SK-N-SH (cell line): ENCODE measurements at regions not wholly inside any gene's neighbourhood (a gene's known extent, or its start where the extent isn't known, plus 50 kb on each side); places are given as distances from the start of the nearest gene placed in this dataset.

Experiments
- CTCF ChIA-PET: fragments of 300-600, 350-600 bp; formaldehyde crosslinking; extraction: SDS; loops from one replicate; lab custom pipeline; 2021; lab: Yijun Ruan, JAX
- POLR2A ChIA-PET: fragments of 350-600 bp; sonication (Branson Sonifier 250); formaldehyde crosslinking; extraction: SDS; loops from one replicate; lab custom pipeline; 2020; ENCODE audit warnings: antibody characterized with exemption, inconsistent platforms; lab: Yijun Ruan, JAX
- DNase-seq: peaks from one replicate; pipeline ENCODE4 v3.0.0; 2012
- H2AFZ ChIP-seq: fragments of 200-600 bp; sonication (generic); 2 replicates; pipeline ENCODE4 v1.8.1; 2016; ENCODE audit warnings: antibody characterized with exemption, mild to moderate bottlenecking, low read depth
- H3F3A ChIP-seq: fragments of 200-600 bp; sonication (generic); replicated peaks from 2 replicates; pipeline ENCODE3; 2016; ENCODE audit warnings: antibody characterized with exemption, mild to moderate bottlenecking; ENCODE audit not compliant: insufficient read depth
- H3K27ac ChIP-seq, 2 experiments: fragments of 200-500 bp in 1 of 2; fragments of 200-600 bp in 1 of 2; sonication (Bioruptor generic) in 1 of 2; sonication (generic), shearing (Covaris generic) in 1 of 2; 2 replicates each; pipeline versions ENCODE4 v1.5.1 to v1.6.1; 2014 to 2016; ENCODE audit warnings: low read depth in 2 of 2, inconsistent platforms in 1 of 2, low read length in 1 of 2, mild to moderate bottlenecking in 1 of 2, mixed read lengths in 1 of 2
- H3K27me3 ChIP-seq: fragments of 200-600 bp; sonication (generic), shearing (Covaris generic); 2 replicates; pipeline ENCODE4 v1.6.1; 2016; ENCODE audit warnings: mixed run types; ENCODE audit not compliant: insufficient read depth
- H3K36me3 ChIP-seq, 2 experiments: fragments of 200-500 bp in 1 of 2; fragments of 200-600 bp in 1 of 2; sonication (Bioruptor generic) in 1 of 2; sonication (generic) in 1 of 2; replicated peaks in 1 of 2; 2 replicates each; pipeline versions ENCODE3 to v1.5.1; 2014 to 2016; ENCODE audit warnings: low read length in 1 of 2, mild to moderate bottlenecking in 1 of 2; ENCODE audit not compliant: insufficient read depth in 2 of 2, control insufficient read depth in 1 of 2
- H3K4me1 ChIP-seq, 2 experiments: fragments of 200-500 bp in 1 of 2; fragments of 200-600 bp in 1 of 2; sonication (Bioruptor generic) in 1 of 2; sonication (generic), shearing (Covaris generic) in 1 of 2; 2 replicates each; pipeline versions ENCODE4 v1.5.1 to v1.6.1; 2014 to 2016; ENCODE audit warnings: low read depth in 1 of 2, low read length in 1 of 2, mixed run types in 1 of 2; ENCODE audit not compliant: insufficient read depth in 2 of 2, control insufficient read depth in 1 of 2
- H3K4me2 ChIP-seq: fragments of 200-600 bp; sonication (generic), shearing (Covaris generic); 2 replicates; pipeline ENCODE4 v1.6.1; 2017; ENCODE audit warnings: mixed run types
- H3K4me3 ChIP-seq, 2 experiments: fragments of 200-500 bp in 1 of 2; fragments of 200-600 bp in 1 of 2; sonication (Bioruptor generic) in 1 of 2; sonication (generic), shearing (Covaris generic) in 1 of 2; 2 replicates each; pipeline versions ENCODE4 v1.5.1 to v1.8.1; 2014 to 2016; ENCODE audit warnings: low read depth in 2 of 2, inconsistent platforms in 1 of 2, low read length in 1 of 2, mild to moderate bottlenecking in 1 of 2, mixed read lengths in 1 of 2, moderate library complexity in 1 of 2
- H3K79me2 ChIP-seq: fragments of 200-600 bp; sonication (generic); 2 replicates; pipeline ENCODE4 v1.8.1; 2017; ENCODE audit warnings: mild to moderate bottlenecking; ENCODE audit not compliant: insufficient read depth
- H3K9ac ChIP-seq: fragments of 200-600 bp; sonication (generic); 2 replicates; pipeline ENCODE4 v1.6.1; 2017; ENCODE audit warnings: mixed run types
- H3K9me2 ChIP-seq: fragments of 200-600 bp; sonication (generic); 2 replicates; pipeline ENCODE4 v1.6.1; 2017; ENCODE audit warnings: mixed run types
- H3K9me3 ChIP-seq: fragments of 200-600 bp; sonication (generic); 2 replicates; pipeline ENCODE4 v1.6.1; 2017; ENCODE audit warnings: mixed run types, mild to moderate bottlenecking, moderate library complexity
- H4K20me1 ChIP-seq: fragments of 200-600 bp; sonication (generic); 2 replicates; pipeline ENCODE4 v1.6.1; 2017; ENCODE audit warnings: mild to moderate bottlenecking, mixed run types; ENCODE audit not compliant: insufficient read depth
- CHD2 ChIP-seq: fragments of 150-350 bp; IDR thresholded peaks from 2 replicates; pipeline ENCODE4 v1.6.1; 2018; ENCODE audit warnings: low read length; ENCODE audit not compliant: partially characterized antibody
- ELF1 ChIP-seq: IDR thresholded peaks from 2 replicates; pipeline ENCODE4 v1.4.0; 2012
- EZH2phosphoT487 ChIP-seq: fragments of 200-600 bp; sonication (generic); IDR thresholded peaks from 2 replicates; pipeline ENCODE4 v1.6.1; 2017; ENCODE audit warnings: low read depth, mixed run types, mild to moderate bottlenecking, antibody characterized with exemption, moderate library complexity, borderline replicate concordance
- FOXJ3 ChIP-seq: sonication (generic); formaldehyde crosslinking; IDR thresholded peaks from 2 replicates; pipeline ENCODE4 v1.5.1; 2020; ENCODE audit warnings: mild to moderate bottlenecking, missing genetic modification reagents
- FOXM1 ChIP-seq: IDR thresholded peaks from 2 replicates; pipeline ENCODE4 v1.4.0; 2012; ENCODE audit warnings: low read depth, mild to moderate bottlenecking
- GATA2 ChIP-seq: sonication (generic); formaldehyde crosslinking; IDR thresholded peaks from 2 replicates; pipeline ENCODE4 v1.5.0; 2020; ENCODE audit warnings: mild to moderate bottlenecking, missing genetic modification reagents
- JUND ChIP-seq: IDR thresholded peaks from 2 replicates; pipeline ENCODE4 v1.4.0; 2012
- MEF2A ChIP-seq: IDR thresholded peaks from 2 replicates; pipeline ENCODE4 v1.4.0; 2012; ENCODE audit warnings: low read depth, borderline replicate concordance
- MXI1 ChIP-seq: IDR thresholded peaks from 2 replicates; pipeline ENCODE4 v1.6.1; 2012; ENCODE audit warnings: mild to moderate bottlenecking, low read depth, low read length, improper control_type of control experiment
- NFIC ChIP-seq: IDR thresholded peaks from 2 replicates; pipeline ENCODE4 v1.4.0; 2012; ENCODE audit warnings: borderline replicate concordance
- NRF1 ChIP-seq: IDR thresholded peaks from 2 replicates; pipeline ENCODE4 v1.6.1; 2012; ENCODE audit warnings: low read depth, mild to moderate bottlenecking, low read length
- POLR2AphosphoS5 ChIP-seq: IDR thresholded peaks from 2 replicates; pipeline ENCODE4 v1.6.1; 2012; ENCODE audit warnings: low read depth, low read length
- RAD21 ChIP-seq: IDR thresholded peaks from 2 replicates; pipeline ENCODE4 v1.6.1; 2012; ENCODE audit warnings: mild to moderate bottlenecking, low read length
- RCOR1 ChIP-seq: fragments of 150-350 bp; IDR thresholded peaks from 2 replicates; pipeline ENCODE4 v1.6.1; 2017; ENCODE audit warnings: antibody characterized with exemption, low read length
- REST ChIP-seq: IDR thresholded peaks from 2 replicates; pipeline ENCODE4 v1.6.1; 2012; ENCODE audit warnings: mild to moderate bottlenecking, low read depth, low read length, moderate library complexity
- RFX5 ChIP-seq: IDR thresholded peaks from 2 replicates; pipeline ENCODE4 v1.6.1; 2012; ENCODE audit warnings: mild to moderate bottlenecking, improper control_type of control experiment, low read length
- RXRA ChIP-seq: IDR thresholded peaks from 2 replicates; pipeline ENCODE4 v1.4.0; 2012; ENCODE audit warnings: low read depth, mild to moderate bottlenecking, borderline replicate concordance
- SIN3A ChIP-seq: IDR thresholded peaks from 2 replicates; pipeline ENCODE4 v1.6.1; 2012; ENCODE audit warnings: low read depth, mild to moderate bottlenecking, low read length, moderate library complexity, borderline replicate concordance
- TAF1 ChIP-seq: IDR thresholded peaks from 2 replicates; pipeline ENCODE4 v1.6.1; 2012; ENCODE audit warnings: low read depth, mild to moderate bottlenecking, low read length, moderate library complexity, borderline replicate concordance
- TCF12 ChIP-seq: IDR thresholded peaks from 2 replicates; pipeline ENCODE4 v1.4.0; 2012
- TEAD4 ChIP-seq: IDR thresholded peaks from 2 replicates; pipeline ENCODE4 v1.4.0; 2012; ENCODE audit warnings: mild to moderate bottlenecking, borderline replicate concordance; ENCODE audit not compliant: insufficient read depth
- USF1 ChIP-seq: IDR thresholded peaks from 2 replicates; pipeline ENCODE4 v1.4.0; 2012; ENCODE audit warnings: low read depth, borderline replicate concordance
- YY1 ChIP-seq: IDR thresholded peaks from 2 replicates; pipeline ENCODE4 v1.4.0; 2012; ENCODE audit warnings: low read depth, mild to moderate bottlenecking
- ZBTB33 ChIP-seq: IDR thresholded peaks from 2 replicates; pipeline ENCODE4 v1.4.0; 2012; ENCODE audit warnings: low read depth, borderline replicate concordance
- WGBS: methylation state at CpG from one replicate; pipeline ENCODE4 v1.1.6; 2017; ENCODE audit warnings: low lambda C conversion rate; 5-methylcytosine and 5-hydroxymethylcytosine counted together

GRCh38 chr5:143717400-143717799 is 94.6 kb upstream of the HMHB1 start (continued):
- TF ChIP-seq TAF1 (no peak), RFX5 (no peak), EZH2phosphoT487 (no peak), NRF1 (no peak), POLR2AphosphoS5 (peak; percentile 51; the same call in 1 of the 2 replicates), RCOR1 (no peak), FOXM1 (no peak), USF1 (no peak), RAD21 (no peak), FOXJ3 (CRISPR knock-in tag) (no peak)

- no peaks in the 10 kb centered on the region for H4K20me1 ChIP-seq
- no peaks in the 10 kb centered on the region for H3K9me2 ChIP-seq
- no peaks in the 10 kb centered on the region for H3K27me3 ChIP-seq
- TF ChIP-seq CHD2 (no peak), REST (no peak), SIN3A (no peak), JUND (no peak), FOXJ3 (CRISPR knock-in tag) (no peak), MXI1 (no peak), NFIC (no peak), MEF2A (no peak), RAD21 (no peak), YY1 (no peak), POLR2AphosphoS5 (no peak), TEAD4 (no peak), ELF1 (no peak), RXRA (no peak), GATA2 (no peak), TCF12 (no peak), ZBTB33 (no peak), USF1 (no peak), NRF1 (no peak), RFX5 (no peak)
- no peaks in the 10 kb centered on the region for H3K36me3 ChIP-seq
- no peak for DNase-seq
- 0 out of 2 replicates have a peak overlapping the region, but pooled peaks have one; percentile 24 for H2AFZ ChIP-seq
- peak overlapping the region in 1 of 2 experiments; percentile 41; a peak in 3 of 4 replicates for H3K27ac ChIP-seq
- ChIA-PET CTCF (no interaction called here), POLR2A (no interaction called here)
- H3K4me2 ChIP-seq, result no peak overlapping the region
- peaks cover 0 to 5% of the 10 kb centered on the region in 2 experiments; a peak in 2 of 4 replicates for H3K4me1 ChIP-seq
- H3K4me3 ChIP-seq, result no peak overlapping the region
- 74% methylated on average over 4 of the region's 4 CpGs for WGBS
- no peak overlapping the region for H3K9ac ChIP-seq
- H3K79me2 ChIP-seq, result no peaks in the 10 kb centered on the region
- no peaks in the 10 kb centered on the region for H3K9me3 ChIP-seq
- H3F3A ChIP-seq, result peaks cover 3% of the 10 kb centered on the region
These were observed 95.1 kb upstream of the HMHB1 start for GRCh38 chr5:143716881-143717280.
